H54 (cell line): ENCODE measurements at regions not wholly inside any gene's neighbourhood (a gene's known extent, or its start where the extent isn't known, plus 50 kb on each side); places are given as distances from the start of the nearest gene placed in this dataset.
"Not testable (repeated sequence)": the region's sequence is repeated elsewhere in the genome, so short reads cannot be mapped to it uniquely, and the experiment has no call there.

Experiments
- DNase-seq: peaks from one replicate; pipeline ENCODE4 v3.0.0; 2011; ENCODE audit warnings: low spot score, mixed read lengths; ENCODE audit not compliant: insufficient read length
- FAIRE-seq: peaks from 3 replicates; lab custom pipeline; 2011; peaks lifted over from hg19 to GRCh38; lab: Jason Lieb, UNC
- POLR2A ChIP-seq: IDR thresholded peaks from 2 replicates; pipeline ENCODE4 v1.6.1; 2011; ENCODE audit warnings: low read depth, mild to moderate bottlenecking, low read length

DNA sequence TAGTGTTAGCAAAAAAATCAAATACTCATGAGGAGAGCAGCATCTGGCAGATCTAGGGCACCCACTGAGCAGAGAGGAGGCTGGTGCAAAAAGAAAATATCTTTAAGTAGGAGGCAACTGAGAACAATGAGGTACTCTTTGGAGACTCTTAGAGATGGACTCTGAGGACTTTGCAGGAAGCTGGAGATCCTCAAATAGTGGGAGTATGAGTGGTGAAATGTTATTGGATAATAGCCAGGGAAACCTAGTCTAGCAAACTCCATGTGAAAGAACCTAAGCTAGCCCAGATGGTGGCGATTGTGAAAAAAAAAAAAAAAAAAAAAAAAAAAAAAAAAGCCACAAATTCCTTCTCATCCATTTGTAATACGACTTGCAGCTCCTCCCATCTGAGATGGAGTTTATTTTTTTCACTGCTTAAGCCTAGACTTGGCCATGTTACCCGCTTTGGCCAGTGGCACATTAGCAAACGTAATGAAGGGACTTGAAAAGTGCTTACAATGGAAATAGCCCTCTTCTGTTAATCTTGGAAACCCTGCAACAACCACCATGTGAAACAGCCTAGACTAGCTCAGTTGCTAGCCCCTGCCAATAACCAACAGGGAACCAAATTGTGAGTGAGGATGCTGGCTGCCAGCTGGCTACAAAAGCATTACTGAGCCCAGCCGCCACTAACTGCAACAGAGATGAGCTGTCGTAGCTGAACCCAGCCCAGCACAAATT is 476.2 kb downstream of the KLF12 start:
- DNase-seq = no peak
- no peak for TF ChIP-seq POLR2A
- no peak for FAIRE-seq

DNA sequence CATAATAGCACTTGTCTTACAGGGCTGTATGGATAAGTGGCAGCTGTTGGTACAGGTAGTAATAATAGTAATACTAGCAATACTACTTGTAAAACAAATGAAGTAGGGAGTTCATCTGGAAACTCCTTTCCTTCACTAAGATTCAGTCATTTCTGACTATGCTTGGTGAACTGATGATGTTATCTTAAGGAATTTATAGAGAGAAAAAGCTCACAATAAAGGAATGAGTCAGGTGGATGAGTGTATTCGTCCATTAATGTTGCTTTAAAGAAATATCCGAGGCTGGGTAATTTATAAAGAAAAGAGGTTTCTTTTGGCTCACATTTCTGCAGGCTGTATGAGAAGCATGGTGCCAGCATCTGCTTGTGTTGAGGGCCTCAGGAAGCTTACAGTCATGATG is 477.3 kb downstream of the KLF12 start:
- FAIRE-seq = no peak
- DNase-seq = no peak
- no peak for TF ChIP-seq POLR2A

DNA sequence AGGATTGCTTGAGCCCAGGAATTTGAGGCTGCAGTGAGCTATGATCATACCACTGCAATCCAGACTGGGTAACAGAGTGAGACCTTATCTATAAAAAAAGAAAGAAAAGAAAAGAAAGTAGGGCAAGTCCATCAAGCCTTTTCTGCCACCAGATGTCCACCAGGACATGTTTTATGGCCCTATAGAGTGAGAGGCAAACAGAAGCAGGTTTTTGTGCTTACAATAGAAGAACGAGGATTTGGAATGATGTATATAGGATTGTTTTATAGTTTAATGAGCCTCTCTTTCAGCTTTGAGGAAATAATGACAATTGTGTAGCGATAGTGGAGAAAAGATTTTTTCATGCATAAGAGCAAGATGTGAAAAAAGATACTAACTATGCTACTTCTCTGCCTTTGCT is 480.5 kb downstream of the KLF12 start:
- no peak for TF ChIP-seq POLR2A
- DNase-seq (no peak), FAIRE-seq (no peak)

DNA sequence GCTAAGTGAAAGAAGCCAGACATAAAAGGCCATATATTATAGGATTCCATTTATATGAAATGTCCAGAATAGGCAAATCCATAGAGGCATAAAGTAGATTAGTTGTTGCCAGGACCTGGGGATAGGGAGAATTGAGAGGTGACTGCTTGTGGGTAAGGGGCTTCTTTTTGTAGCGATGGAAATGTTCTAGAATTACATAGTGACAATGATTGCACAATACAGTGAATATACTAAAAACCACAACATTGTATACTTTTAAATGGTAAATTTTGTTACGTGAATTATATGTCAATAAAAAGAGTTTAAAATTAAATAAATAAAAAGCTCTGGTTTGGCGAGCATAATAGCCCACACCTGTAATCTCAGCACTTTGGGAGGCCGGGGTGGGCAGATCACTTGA is 486.8 kb downstream of the KLF12 start:
- DNase-seq (no peak), FAIRE-seq (no peak)
- TF ChIP-seq POLR2A = no peak

DNA sequence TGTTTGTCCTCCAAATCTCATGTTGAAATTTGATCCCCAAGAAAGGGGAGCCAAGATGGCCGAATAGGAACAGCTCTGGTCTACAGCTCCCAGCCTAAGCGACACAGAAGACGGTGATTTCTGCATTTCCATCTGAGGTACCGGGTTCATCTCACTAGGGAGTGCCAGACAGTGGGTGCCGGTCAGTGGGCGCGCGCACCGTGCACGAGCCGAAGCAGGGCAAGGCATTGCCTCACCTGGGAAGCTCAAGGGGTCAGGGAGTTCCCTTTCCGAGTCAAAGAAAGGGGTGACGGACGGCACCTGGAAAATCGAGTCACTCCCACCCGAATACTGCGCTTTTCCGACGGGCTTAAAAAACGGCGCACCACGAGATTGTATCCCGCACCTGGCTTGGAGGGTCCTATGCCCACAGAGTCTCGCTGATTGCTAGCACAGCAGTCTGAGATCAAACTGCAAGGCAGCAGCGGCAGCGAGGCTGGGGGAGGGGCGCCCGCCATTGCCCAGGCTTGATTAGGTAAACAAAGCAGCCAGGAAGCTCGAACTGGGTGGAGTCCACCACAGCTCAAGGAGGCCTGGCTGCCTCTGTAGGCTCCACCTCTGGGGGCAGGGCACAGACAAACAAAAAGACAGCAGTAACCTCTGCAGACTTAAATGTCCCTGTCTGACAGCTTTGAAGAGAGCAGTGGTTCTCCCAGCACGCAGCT is 493.6 kb downstream of the KLF12 start:
- FAIRE-seq, DNase-seq: not testable (repeated sequence)

DNA sequence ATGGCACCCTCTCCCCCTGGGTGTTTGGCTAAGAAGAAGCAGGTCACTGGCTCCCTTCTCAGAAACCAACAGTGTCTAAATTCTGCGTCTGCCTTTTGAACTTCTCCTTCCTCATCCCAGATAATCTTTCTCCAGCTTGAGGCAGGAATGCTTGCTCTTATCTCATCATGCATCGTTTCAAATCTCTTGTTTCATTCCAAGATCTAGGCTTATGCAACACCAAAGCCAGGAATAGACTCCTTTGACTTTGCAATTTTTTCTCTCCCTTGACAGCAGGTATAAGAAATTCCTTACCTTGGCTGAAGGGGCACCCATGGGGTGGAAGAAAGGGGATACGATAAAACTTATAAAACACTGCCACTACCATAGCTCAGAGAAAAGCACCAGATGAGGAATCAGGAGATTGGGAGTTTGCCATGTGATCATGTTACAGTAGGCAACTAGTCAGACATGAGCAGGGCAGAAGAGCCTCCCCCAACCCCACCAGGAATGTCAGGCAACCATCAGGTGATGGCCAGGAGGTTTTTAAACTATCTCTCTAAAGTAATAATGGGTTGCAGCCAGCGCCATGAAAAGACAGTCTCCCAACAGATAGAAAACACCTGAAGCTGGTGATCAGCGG is 498.9 kb downstream of the KLF12 start:
- FAIRE-seq (no peak), DNase-seq (no peak)
- TF ChIP-seq POLR2A = no peak

DNA sequence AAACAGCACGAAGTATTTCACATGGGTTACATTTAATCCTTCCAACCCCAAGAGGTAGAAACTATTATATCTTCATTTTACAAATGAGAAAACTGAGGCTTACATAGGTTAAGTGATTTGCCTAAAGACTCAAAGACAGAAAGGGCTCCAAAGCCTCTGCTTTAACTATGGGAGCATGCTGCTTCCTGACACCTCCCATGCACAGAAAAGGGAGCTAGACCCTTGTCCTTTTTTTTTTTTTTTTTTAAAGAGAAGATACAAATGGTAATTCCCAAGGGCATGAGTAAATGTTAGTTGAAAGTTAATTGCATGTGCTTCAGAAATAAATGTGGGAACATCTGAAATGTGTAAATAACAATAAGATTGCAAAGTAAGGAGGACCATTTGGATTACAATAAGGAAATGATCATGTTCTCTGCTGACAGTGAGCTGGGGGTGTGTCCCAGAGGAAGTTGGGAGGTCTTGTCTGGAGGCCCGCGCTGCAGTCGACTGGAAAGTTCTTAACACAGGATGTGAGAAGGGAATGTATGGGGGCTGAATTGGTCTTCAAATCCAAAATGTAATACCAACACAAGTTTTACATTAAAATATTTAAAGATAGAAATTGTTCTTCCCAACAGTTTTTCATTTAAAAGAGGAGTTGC is 500.3 kb downstream of the KLF12 start:
- FAIRE-seq = no peak
- DNase-seq = no peak
- TF ChIP-seq POLR2A = no peak

DNA sequence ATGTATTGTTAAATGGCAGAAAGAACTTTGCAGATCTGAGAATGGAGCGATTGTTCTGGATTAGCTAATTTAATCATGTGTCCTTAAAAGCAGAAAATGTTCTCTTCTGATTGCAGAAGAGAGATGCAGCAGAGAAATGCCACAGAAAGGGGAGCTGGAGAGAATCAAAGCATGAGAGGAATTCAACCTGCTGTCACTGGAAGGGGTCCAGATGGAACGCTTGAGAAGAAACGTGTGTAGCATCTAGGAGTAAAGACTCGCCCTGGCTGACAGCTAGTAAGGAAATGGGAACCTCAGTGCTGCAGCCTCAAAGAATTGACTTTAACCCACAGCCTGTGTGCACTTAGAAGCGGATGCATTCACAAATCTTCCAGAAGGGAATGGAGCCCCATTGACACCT is 502.8 kb downstream of the KLF12 start:
- no peak for TF ChIP-seq POLR2A
- DNase-seq (no peak), FAIRE-seq (no peak)

DNA sequence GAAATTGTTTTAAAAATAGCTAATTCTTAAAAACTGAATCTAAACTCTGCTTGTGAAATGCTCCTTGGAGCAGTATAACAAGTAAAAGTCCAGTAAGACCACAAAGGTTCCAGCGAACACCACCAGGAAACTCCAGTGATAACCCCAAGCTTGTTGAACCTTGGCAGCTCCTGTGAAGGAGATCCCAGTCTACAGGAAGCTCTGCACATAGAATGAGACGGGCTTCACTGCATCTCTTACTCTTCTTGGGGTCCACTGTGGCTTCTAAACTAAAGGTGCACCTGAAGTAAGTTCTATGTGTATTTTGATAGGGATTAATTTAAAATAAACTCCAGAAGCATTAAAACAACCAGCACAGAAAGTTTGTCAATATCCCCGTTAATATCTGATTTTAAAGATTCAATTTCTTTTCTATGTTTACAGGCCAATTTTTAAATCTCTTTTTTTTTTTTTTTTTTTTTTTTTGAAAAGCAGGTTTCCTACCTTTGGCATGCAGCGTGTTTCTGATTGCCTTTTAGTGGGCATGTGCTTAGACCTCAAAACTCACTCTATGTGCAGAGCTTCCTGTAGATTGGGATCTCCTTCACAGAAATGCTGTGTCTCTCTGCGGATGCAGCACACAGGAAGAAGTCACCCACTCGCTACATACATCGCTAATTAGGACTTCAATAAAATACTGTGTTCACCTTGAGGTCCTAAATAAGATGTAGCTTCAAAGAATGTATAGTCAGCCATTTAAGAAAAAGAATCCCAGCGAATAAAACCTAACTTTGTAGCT is 508.5 kb downstream of the KLF12 start:
- TF ChIP-seq POLR2A = no peak
- FAIRE-seq = no peak
- no peak for DNase-seq

DNA sequence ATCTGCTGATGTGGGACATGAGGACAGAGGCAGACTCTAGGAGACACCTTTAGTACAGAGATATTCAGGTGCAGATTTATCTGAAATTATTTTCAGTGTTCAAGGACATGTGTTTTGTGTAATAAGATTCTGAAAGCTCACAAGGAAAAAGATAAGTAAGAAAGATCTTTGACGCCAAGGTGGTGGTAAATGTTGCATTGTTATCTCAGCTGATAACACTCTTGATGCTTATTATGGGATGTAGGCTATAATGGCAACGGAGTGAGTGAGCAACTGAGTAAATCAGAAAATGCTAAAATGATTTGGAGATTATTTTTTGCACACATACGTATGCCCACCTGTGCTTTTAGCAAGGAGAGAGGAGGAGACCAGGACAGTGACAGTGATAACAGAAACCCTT is 510.9 kb downstream of the KLF12 start:
- DNase-seq (no peak), FAIRE-seq (no peak)
- TF ChIP-seq POLR2A = no peak

DNA sequence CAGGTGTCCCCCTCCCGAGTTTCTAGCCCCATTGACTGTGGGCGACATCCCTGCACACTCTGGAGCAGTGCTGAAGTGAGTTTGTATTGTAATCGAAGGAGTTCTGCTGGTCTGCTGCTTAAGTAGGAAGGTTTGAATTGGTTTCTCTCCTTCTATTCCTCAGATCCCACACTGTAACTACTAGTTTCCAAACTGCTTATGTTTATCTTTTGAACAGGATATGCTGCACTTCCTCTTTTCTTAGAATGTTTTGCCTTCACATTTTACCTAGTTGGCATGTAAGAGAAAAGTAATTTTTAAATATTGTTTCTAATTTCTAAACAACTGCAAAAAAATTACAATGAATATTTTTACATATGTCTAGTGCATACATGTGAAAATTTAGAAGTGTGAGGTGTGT is 511.8 kb downstream of the KLF12 start:
- DNase-seq (no peak), FAIRE-seq (no peak)
- no peak for TF ChIP-seq POLR2A

DNA sequence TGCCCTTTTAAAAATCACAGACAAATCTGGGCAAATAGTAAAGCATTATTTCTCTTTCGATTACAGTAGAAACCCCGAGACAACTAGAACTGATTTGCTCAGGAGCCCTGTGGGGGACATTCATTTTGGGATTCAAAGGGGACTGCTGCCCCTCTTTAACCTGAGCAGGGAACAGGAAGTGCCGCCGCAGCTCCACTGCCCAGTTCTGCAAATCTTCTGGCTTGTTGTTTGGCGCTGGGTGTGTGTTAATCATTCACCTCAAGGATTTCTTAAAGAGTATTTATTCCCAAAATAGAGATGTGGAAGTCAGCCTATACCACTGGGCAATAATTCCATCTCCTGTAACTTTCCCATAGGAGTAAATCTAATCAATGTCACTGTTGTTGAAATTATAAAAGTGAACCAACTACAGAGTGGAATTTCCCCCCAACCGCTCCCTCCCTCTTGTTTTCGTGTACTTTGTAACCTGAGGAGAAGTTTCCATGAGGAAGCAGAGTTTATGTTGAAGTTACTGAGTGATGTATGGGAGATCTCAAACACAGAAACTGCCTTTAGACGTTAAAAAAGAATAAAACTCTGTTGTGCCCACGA is 515.8 kb downstream of the KLF12 start:
- no peak for TF ChIP-seq POLR2A
- FAIRE-seq (no peak), DNase-seq (no peak)

DNA sequence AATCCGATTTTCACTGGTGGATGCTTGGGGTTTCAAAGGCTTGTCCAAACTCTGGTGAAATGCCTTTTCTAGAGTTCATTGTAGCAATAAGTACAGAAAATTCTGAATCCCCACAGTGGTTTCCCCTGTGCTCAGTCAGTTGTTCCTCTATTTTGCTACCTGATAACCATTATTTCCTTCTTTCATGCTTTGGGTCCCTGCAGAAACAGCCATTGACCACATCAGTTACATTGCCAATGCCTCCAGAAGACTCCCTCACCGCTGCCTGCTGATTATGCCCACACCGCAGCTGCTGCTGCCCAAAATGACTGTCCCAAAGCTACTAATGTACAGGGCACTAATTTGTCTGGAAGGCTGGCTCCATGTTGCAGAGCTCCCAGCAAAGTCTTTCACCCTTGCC is 517.3 kb downstream of the KLF12 start:
- FAIRE-seq (no peak), DNase-seq (no peak)
- no peak for TF ChIP-seq POLR2A
